SIG-M5 treated with dmso at 0.1 percent for 504 hours (cell line): ENCODE measurements at regions not wholly inside any gene's neighbourhood (a gene's known extent, or its start where the extent isn't known, plus 50 kb on each side); places are given as distances from the start of the nearest gene placed in this dataset.
A peak's percentile ranks its signal among the peaks of the same experiment; 100 is the strongest.
"Not testable (repeated sequence)": the region's sequence is repeated elsewhere in the genome, so short reads cannot be mapped to it uniquely, and the experiment has no call there.

ENCODE experiments used
- DNase-seq: peaks from one replicate; lab custom pipeline; 2025; ENCODE audit not compliant: unreplicated experiment; lab: John Stamatoyannopoulos, UW

DNA sequence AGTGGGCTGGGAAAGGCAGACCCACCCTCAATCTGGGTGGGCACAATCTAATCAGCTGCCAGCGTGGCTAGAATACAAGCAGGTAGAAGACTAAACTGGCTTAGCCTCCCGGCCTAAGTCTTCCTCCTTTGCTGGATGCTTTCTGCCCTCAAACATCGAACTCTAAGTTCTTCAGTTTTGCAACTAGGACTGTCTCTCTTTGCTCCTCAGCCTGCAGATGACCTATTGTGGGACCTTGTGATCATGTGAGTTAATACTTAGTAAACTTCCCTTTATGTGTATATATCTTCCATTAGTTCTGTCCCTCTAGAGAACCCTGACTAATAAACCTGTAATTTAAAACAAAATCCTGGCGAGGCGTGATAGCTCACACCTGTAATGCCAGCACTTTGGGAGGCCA lies 51.8 kb upstream of the SLC39A8 start:
- not testable (repeated sequence) for DNase-seq

DNA sequence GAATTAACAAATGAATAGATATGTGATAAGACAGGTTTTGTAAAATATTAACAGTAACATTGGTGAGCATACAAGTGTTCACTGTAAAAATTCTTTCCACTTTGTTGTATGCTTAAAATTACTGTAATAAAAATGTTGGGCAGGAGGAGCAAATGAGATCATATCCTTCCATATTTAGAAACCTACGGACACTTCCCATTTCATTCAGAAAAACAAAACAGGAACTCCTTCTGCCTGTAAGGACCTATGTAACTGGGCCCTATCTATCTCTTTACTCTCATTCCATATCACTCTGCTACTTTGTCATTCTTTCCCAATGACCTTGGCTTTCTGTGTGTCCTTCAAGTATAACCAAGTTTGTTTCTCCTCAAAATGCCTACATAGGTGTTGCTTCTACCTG lies 53.7 kb upstream of the SLC39A8 start:
- peak; percentile 74 for DNase-seq

DNA sequence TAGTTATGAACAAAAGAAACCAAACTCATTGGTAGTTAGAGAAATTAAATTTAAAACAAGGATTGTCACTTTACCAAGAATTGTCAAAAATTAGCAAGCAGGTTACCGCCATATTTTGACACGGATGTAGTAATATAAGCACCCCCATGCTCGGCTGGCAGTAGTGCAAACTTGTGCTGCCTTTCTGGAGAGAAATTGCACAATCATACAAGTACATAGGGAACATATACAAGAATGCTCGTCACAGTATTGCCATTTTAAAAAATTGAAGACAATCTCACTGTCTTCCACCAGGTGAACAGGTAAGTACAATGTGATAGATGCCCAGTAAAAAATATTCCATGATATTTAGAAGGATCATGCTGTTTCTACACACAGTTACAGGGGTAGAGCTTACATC lies 55.6 kb upstream of the SLC39A8 start:
- DNase-seq, result no peak

DNA sequence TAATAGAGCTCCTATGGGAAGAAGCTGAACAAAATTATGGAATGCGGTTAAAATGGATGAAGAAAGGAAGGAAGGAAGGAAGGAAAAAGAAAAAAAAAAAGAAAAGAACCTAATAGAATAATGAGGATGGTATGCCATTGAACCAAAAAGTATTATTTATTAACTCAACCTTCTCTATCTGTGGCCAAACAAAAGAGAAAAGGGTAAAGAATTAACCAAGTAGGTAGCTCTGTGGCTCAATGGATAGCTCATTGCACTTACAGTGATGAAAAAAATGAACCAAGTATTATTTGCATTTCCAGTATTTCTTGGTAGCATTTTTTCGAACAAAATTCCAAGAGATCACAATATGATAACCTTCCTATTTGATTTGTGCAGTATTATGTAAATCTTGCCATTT lies 56.9 kb upstream of the SLC39A8 start:
- DNase-seq, result no peak

DNA sequence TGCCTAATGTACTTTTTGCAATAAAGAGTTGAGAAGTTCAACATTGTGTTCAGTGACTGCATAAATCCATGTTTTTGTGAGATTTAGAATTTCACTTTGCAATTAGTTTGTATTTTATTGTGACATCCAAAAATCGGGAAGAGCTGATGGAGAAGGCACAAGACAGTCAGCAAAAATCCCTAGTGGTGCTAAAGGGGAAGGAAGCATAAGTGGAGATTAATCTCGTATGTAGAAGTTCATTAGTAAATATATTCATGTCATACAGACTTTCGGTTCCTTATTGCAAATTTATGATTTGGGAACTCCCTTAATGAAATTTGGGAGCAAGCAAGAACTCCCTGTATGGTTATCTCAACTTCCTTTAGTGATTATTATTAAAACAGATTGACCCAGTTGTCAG lies 57.8 kb upstream of the SLC39A8 start:
- DNase-seq, result no peak

DNA sequence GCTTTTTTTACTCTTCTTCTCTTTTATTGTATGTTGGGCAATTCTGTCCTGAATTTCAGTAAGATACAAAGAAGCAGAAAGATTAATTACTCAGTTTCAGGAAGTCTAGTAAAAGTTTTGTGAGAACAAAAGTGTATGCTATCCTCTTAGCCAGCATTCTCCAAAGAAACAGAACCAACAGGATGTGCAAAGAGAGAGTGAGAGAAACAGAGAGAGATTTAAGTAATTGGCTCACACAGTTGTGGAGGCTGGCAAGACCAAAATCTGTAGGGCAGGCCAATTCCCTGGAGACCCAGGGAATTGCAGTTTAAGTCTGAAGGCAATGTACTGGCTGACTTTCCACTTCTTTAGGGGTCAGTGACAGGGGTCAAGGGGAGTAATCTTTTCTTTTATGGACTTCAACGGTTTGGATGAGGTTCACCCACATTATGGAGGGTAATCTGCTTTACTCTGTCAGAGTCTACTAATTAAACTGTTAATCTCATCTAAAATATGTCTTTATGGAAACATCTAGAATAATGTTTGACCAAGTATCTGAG lies 59.2 kb upstream of the SLC39A8 start:
- peak; percentile 4 for DNase-seq

DNA sequence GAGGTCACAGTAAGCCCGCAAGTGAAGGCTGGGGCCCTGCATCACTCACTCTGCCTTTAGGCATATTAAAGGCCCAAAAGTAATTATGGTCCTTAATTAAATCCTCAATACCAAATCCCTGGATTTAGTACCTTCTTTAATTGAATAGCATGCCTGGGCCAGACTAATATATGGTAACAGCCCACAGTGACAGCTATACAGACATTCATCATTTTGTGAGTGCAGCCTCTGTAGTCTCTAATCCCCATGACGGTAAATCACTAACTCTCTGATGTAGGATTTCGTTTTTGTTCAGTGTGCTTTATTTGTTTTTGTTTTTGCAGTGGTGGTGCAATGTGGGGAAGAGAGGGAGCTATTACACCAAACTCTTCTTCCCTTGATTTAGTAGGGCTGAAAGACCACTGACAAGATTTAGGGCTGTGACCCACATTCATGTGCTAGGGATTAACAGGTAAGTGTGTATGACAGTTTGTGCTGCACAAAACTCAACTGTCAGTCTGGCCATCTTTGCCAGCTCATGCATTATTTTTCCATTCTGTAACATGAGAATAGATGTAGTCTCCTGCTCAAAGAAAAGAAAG lies 60.6 kb upstream of the SLC39A8 start:
- no peak for DNase-seq

DNA sequence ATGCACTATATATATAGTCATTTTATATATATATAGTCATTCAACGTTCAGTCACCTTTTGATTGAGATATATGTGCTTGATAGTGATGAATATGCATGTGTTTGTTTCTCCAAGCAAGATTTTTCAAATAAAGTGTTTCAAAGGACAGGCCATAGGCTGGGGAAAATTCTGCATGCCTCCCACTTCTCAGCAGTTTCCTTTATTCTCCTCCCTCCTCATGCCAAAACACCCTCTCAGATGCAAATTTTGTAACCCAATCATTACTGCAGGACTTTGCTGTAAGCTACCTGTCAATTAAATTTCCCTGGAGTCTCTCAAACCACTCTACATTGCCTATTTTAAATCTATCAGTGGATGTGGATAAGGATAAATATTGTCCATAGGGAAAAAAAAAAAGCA lies 65.6 kb upstream of the SLC39A8 start:
- DNase-seq, result not testable (repeated sequence)

DNA sequence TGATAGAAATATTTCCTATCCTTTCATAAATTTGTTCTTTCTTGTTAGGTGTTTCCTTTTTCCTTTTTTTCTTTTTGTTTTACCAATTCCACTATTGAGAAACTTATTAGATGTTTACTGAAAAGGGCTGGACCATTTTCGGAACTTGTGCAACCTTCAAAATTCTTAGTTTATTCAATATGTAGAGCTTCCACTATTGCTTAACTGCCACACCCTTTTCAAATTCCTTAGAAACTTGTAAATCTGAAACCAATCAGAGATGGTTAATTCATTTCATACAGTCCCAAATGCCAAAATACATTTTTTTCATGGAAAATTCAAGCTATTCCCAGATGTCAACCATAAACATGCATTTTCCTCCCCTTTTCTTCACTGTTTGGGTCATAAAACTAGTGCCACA lies 66.1 kb upstream of the SLC39A8 start:
- no peak for DNase-seq

DNA sequence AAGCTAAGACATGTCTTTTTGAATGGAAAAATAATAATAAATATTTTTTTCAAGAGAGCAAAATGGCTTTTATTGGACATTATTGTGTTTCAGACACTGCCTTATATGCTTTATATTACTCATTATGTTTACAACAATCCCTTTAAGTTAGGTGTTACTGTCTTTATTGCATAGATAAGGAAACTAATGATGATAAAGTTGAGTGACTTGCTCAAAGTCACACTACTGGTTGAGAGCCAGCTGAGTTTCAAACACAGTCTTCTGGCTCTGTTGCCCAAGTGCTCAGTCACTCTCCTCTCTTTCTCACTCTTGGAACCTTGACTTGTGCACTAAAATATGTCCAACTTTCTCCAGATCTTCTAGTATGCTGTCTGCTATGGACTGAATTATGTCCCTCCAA lies 71.5 kb upstream of the SLC39A8 start:
- no peak for DNase-seq

DNA sequence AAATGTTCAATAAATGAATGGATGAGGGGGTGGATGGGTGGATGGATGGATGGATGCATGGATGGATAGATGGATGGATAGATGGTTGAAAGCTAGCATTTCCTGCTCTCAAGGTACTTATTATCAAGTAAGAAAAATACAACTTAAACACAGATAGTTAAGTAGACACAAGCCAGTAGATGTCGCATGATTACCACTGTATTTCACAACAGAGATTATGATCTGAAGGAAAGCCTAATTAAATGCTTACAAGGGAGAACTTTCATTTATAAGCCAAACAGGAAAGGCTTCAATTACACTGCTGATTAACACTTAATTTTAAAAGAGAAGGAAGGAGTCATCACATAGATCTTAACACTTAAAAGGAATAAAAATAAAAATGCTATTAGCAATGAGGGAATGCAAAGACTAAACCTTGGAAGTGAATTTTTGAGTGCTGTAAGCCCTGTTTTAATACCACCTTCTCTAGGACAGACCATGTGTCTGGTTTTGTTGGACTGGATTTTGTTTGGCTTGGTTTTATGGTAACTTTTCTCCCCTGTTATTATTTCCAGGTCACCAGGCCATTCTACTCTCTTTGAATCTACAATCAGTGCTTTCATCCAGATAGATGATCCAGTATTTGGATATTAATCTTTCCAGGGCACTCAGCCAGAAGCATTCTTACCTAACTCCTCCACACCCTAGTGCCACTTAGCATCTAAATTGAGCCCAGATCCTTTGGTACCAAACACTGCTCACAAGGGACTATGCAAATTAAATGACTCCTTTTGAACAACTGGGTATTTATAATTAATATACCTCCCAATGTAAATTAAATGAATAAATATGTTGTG lies 75.5 kb upstream of the SLC39A8 start:
- no peak for DNase-seq

DNA sequence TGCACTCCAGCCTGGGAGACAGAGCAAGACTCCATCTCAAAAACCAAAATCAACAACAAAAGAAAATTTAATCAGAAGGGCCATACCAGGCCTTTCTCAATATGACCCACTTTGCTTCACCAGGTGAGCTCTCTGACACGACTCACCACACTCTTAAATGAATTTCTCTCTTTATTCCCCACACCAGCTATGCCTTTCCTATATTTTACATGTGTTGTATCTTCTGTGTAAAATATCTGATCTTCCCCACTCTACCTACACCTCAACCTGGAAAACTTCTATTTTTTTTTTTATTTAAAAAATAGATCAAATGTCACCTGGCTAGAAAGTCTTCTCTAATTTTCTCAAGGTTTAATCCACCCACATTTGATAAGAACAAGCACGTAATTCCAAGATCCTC lies 77.6 kb upstream of the SLC39A8 start:
- no peak for DNase-seq

DNA sequence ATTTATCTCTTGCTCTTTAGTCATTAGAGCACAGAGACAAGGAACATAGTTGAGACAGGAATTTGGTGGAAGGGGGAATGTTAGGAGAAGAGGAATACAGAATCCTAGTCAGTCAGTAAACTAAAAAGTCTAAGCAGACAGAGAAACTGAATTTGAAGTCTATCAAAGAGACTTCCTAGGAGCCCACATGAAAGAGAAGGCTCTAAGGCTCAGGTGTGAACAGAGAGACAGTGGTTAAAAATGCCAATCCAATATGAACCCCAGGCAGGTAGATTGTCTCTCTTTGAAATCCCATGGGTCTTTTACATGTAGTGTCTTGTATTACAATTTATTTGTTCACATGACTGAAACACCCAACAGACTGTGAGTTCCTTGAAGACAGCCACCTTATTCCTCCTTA lies 77.8 kb upstream of the NFKB1 start:
- DNase-seq, result no peak

DNA sequence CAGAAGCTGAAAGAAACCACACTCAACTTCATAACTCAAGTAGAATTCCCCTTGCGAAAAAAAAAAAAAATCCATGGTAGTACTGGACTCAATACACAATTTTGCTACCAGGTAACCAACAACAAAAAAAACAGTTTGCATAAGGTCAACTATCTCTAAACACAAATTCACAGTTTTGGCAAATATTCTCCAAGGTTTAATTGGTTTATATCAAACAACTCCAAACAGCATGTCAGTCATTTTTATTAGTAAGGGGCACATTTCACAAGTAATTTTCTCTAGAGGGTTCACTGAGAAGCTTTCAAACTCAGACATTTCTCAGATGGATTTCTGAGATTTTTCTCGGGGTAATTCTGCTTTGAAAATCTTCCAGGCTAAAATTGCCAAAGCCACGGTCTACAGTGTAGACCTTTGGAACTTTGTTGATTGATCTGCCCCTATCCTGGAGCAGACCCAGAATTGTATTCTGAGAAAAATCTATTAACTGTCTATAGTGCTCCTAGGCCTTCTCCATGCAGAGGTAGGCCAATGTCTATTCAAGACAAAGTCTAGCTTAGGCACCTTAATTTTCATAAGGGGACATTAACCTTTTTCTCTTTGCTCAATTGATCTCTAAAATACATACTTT lies 73.7 kb upstream of the NFKB1 start:
- no peak for DNase-seq

DNA sequence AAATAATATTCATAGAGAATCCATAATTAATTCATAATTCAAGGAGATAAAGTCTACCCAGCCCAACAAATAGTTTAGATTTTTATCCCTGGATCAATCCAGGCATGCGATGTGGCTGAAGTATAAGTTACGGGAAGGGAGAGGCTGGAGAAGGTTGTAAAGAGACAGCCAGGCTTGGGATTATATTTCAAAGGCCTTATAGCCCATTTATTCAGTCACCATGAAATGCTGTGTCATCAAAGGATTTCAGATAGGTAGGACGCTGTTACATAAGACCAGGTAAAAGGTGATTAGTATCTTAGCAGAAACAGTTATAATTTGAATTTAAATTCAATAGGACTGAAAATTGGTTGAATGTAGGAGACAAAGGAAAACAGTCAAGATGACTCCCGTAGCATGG lies 73.0 kb upstream of the NFKB1 start:
- no peak for DNase-seq

DNA sequence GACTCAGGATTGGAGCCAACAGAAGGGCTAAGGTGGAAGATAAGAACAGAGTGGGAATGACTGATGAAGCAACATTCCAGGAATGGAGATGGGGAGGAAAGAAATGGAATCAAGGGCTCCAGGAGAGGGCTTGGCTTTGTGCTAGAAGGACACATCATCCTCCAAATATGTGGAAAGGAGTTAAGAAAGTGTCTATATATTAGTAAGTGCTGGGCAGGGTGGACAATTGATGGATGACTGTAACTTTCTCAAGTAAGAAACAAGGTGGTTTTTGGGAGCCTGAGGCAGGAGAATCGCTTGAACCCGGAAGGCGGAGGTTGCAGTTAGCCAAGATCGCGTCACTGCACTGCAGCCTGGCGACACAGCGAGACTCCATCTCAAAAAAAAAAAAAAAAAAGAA lies 71.6 kb upstream of the NFKB1 start:
- DNase-seq, result no peak

DNA sequence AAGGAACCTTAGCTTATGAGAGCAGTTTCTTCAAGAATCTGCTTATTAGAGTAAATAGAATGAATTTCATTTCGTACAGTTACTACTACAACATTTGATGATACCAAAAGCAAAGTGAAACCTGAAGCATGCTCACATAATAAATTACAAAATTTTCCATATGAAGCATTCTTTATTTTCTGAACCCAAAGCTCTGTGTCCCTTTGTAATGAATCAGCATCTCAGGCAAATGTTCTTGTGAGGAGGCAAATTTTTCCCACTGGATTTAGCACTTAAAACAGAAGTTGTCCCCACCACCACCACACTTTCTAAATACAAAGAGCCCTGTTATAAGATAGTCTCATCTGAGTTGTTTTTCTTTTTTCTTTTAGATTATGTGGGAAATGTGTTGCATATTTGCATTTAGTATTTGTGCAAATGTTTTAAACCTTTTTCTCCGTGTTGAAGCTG lies 70.7 kb upstream of the NFKB1 start:
- DNase-seq, result no peak

DNA sequence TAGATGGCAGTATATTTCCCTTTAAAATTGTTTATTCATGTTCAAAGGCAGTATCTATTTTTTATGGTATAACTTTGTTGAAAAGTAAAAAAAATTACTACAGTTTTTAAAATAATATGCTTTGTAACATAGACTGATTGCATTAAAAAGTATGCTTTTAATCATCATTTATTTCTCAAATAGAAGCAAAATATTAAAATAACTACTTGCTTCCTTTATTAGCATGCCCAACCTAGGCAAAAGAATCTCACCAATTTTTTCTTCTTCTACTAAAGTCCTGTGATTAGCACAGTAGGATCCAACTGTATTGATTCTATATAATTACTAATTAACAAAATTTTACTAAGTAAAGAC lies 69.6 kb upstream of the NFKB1 start:
- DNase-seq, result no peak

DNA sequence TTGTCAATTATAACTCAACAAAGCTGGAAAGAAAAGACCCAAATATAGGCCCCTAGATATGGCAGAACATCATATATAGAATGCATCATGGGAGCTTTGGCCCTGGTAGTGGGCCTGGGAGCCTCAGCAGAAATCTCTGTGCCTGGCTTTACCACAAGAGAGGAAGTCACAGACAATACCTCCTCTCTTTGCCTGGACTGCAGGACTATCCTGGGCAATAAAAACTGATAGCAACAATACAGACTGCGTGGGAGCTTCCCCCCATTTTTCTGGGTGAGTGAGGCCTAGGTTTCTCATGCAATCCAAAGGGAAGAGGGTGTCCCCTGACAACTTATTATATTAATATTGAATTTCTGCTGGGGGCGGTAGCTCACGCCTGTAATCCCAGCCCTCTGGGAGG lies 64.0 kb upstream of the NFKB1 start:
- no peak for DNase-seq

DNA sequence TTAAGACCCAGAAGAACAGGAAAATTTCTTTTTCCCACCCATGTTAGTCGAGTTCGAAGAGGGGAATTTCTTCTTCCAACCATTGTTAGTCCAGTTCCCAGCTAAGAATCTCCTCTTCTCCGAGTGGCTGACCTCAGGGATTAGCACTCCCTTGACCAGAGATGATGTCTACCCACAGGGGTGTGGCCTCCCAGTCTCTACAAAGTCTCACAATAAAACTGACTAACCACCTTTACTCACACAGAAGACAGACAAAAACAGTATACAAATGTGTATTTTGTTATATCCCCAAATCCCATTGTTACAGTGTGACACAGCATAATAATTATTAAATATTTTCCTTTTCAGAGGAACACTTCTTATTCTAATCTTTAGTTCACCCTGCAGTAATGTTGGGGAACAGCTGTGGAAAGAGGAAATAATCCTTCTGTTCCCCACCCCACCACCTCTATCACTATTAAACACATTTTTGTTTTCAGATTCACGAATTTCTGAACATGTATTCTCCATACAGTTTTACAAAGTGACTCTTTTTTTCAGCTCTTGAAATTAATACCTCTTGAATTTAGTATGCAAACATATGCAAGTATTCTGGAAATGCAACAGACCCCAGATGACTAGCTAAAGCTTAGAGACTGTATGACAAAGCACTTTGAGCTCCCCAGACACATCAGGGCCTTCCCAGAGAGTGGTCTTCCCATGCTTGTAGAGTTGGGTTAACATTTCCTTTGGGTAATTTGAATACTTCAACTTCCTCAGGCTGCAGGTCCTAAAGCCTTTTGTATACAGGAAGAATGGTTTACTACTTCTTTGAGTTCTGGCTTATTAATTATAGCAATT lies 62.5 kb upstream of the NFKB1 start:
- DNase-seq, result no peak

DNA sequence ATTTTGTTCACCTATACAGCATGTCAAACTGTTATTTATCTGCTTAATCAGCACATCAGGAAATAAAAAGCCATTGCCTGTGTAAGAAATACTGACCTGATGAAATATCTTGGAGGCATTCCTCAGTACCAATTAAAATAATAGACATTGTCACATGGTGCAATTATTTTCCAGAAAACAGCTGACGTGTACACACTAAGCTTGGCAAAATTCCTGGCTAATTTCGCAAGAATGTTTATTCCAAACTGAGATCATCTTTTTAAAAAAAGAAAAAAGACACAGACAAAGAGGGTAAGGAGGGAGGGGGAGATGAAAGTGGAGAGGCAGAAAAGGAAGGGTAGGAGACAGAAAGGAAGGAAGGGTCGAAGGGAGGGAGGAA lies 61.9 kb upstream of the NFKB1 start:
- no peak for DNase-seq
